ENCODE measurements at regions not wholly inside any gene's neighbourhood (a gene's known extent, or its start where the extent isn't known, plus 50 kb on each side); places are given as distances from the start of the nearest gene placed in this dataset.

DNA sequence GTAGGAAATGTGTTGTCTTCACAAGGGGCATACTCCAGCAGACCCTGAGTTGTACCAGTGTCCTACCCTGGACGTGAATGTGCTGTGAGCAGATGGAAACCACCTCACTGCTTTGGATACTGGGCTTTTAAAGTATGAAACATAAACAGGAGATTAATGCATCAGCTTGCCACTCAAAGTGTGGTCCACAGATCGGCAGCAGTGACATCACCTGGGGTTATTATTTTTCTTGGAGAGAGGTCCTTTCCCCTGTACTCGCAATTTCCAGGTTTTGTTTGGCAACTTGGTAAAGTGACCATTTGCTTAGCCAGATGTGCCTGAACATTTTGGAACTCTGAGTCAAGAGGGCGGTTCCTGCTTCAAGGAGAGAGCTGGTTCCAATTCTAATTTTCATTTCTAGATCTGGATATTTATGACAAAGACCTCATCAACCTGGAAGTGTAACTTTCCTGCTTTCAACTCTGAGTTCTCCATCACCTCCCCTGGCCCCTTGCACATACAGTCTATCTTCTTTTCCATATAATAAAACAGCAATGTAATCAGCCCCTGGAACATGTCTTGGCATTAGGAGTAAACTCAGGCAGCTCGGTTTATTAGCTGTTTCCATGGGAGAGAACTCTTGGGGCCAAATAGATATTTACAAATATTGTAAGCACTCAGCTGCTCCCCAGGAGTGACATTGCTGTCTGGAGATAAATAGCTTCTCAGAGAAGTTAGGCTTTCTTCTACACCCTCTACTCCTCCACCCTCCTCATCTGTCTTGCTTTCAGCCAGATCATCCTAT, 237.0 kb upstream of the TBX3 start:
- TF ChIP-seq, protein P1, sequence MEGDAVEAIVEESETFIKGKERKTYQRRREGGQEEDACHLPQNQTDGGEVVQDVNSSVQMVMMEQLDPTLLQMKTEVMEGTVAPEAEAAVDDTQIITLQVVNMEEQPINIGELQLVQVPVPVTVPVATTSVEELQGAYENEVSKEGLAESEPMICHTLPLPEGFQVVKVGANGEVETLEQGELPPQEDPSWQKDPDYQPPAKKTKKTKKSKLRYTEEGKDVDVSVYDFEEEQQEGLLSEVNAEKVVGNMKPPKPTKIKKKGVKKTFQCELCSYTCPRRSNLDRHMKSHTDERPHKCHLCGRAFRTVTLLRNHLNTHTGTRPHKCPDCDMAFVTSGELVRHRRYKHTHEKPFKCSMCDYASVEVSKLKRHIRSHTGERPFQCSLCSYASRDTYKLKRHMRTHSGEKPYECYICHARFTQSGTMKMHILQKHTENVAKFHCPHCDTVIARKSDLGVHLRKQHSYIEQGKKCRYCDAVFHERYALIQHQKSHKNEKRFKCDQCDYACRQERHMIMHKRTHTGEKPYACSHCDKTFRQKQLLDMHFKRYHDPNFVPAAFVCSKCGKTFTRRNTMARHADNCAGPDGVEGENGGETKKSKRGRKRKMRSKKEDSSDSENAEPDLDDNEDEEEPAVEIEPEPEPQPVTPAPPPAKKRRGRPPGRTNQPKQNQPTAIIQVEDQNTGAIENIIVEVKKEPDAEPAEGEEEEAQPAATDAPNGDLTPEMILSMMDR (IDR thresholded peaks at IDR 0.05; ENCODE audit: low read depth, low read length): no peak
- TF ChIP-seq, protein P2, sequence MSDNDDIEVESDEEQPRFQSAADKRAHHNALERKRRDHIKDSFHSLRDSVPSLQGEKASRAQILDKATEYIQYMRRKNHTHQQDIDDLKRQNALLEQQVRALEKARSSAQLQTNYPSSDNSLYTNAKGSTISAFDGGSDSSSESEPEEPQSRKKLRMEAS (IDR thresholded peaks at IDR 0.05; ENCODE audit: low read depth, low read length): no peak
